Spinal cord (tissue), 9 donors: ENCODE measurements at regions not wholly inside any gene's neighbourhood (a gene's known extent, or its start where the extent isn't known, plus 50 kb on each side); places are given as distances from the start of the nearest gene placed in this dataset.

ENCODE experiments used
- DNase-seq, 6 donors: peaks; one replicate each; pipeline versions ENCODE4 v3.0.0 to v3.0.0-alpha.2; 2013 to 2015; ENCODE audit warnings: low spot score in 6 of 6, low read depth in 4 of 6
- H3K27ac ChIP-seq: one replicate; pipeline ENCODE4 v1.5.1; 2013; ENCODE audit warnings: low read depth, low read length, control low read depth
- H3K27me3 ChIP-seq: one replicate; pipeline ENCODE4 v1.6.1; 2013; ENCODE audit warnings: low read length; ENCODE audit not compliant: control insufficient read depth, insufficient read depth
- H3K36me3 ChIP-seq: one replicate; pipeline ENCODE4 v1.6.1; 2013; ENCODE audit warnings: low read length; ENCODE audit not compliant: control insufficient read depth, insufficient read depth
- H3K4me1 ChIP-seq: one replicate; pipeline ENCODE4 v1.6.1; 2013; ENCODE audit warnings: low read length; ENCODE audit not compliant: control insufficient read depth, insufficient read depth
- H3K4me3 ChIP-seq: one replicate; pipeline ENCODE4 v1.5.1; 2013; ENCODE audit warnings: low read depth, low read length, control low read depth
- H3K9me3 ChIP-seq: one replicate; pipeline ENCODE4 v1.6.1; 2013; ENCODE audit warnings: low read length; ENCODE audit not compliant: control insufficient read depth, insufficient read depth
- WGBS: methylation state at CpG from one replicate; pipeline ENCODE4 v1.1.5; 2013; ENCODE audit warnings: missing lambda C conversion rate; ENCODE audit not compliant: insufficient coverage; 5-methylcytosine and 5-hydroxymethylcytosine counted together
- donor health status: healthy.

- H3K27me3 ChIP-seq = no peaks in the 10 kb centered on the region
- no peak overlapping the region for H3K4me3 ChIP-seq
- no peak overlapping the region for H3K27ac ChIP-seq
- 93% methylated on average over 8 of the region's 12 CpGs for WGBS
- H3K36me3 ChIP-seq = no peaks in the 10 kb centered on the region
- DNase-seq = no peak
- H3K9me3 ChIP-seq = peaks cover 3% of the 10 kb centered on the region
- H3K4me1 ChIP-seq = peaks cover 8% of the 10 kb centered on the region
Measured at GRCh38 chr15:31856581-31856980, 173.7 kb upstream of the CHRNA7 start.

- Histone ChIP-seq H3K27me3 (no peaks in the 10 kb centered on the region), H3K4me1 (peaks cover 8% of the 10 kb centered on the region), H3K4me3 (no peak overlapping the region), H3K36me3 (no peaks in the 10 kb centered on the region), H3K9me3 (peaks cover 3% of the 10 kb centered on the region), H3K27ac (no peak overlapping the region)
- WGBS = 58% methylated on average over 3 of the region's 6 CpGs
- DNase-seq = no peak
Measured at GRCh38 chr15:31857194-31857593, 173.1 kb upstream of the CHRNA7 start.

GRCh38 chr15:31858026-31858425 lies 172.3 kb upstream of the CHRNA7 start:
- Histone ChIP-seq H3K27me3 (no peaks in the 10 kb centered on the region), H3K27ac (no peak overlapping the region), H3K9me3 (peaks cover 3% of the 10 kb centered on the region), H3K4me1 (peaks cover 4% of the 10 kb centered on the region), H3K4me3 (no peak overlapping the region), H3K36me3 (no peaks in the 10 kb centered on the region)
- DNase-seq = no peak
- 89% methylated on average over 5 of the region's 6 CpGs for WGBS

- 94% methylated on average over 6 of the region's 6 CpGs for WGBS
- H3K36me3 ChIP-seq = no peaks in the 10 kb centered on the region
- no peaks in the 10 kb centered on the region for H3K27me3 ChIP-seq
- H3K9me3 ChIP-seq = peaks cover 1% of the 10 kb centered on the region
- no peak for DNase-seq
- peaks cover 13% of the 10 kb centered on the region for H3K4me1 ChIP-seq
- no peak overlapping the region for H3K4me3 ChIP-seq
- no peak overlapping the region for H3K27ac ChIP-seq
Measured at GRCh38 chr15:31866248-31866647, 164.1 kb upstream of the CHRNA7 start.

GRCh38 chr15:31867536-31868442 lies 162.5 kb upstream of the CHRNA7 start:
- Histone ChIP-seq H3K4me3 (no peak overlapping the region), H3K4me1 (peaks cover 13% of the 10 kb centered on the region), H3K27ac (no peak overlapping the region), H3K27me3 (no peaks in the 10 kb centered on the region), H3K9me3 (peaks cover 1% of the 10 kb centered on the region), H3K36me3 (no peaks in the 10 kb centered on the region)
- DNase-seq = peak in 4 of 6 donors; percentile 17 to 77 (median 54)
- 29% methylated on average over 20 of the region's 24 CpGs for WGBS

DNA sequence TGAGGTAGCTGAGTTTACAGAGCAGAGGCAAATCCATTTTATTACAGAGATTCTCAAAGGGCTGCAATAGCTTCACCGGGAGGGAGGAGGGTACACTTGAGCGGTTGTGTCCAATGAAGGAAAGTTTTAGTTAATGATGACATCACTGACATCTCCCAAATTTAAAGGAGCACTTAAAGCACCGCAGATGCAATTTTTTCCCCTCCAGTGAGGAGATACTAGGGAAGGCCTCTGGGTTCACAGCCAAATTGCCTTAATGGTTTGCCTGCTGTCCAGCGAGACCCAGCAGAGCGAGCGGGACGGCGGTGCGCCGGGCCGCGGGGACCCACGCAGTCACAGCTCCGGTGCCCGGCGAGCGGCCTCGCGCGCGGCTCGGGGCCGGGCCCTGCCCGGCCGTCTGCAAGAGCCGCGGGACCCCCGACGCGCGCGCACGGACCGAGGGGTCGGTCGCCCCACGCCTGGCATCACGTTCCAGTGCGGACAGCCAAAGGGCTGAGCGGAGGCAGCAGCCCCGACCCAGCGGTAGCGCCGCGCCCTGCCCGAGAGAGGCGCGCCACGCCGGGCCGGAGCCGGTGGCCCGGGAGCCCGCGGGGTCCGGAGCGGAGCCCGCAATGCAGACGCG lies 160.5 kb upstream of the CHRNA7 start:
- peak in 4 of 6 donors; percentile 28 to 84 (median 46) for DNase-seq
- H3K4me3 ChIP-seq = peak overlapping the region; percentile 46
- H3K4me1 ChIP-seq = peaks cover 13% of the 10 kb centered on the region
- H3K27ac ChIP-seq = no peak overlapping the region
- WGBS = under 1% methylated on average over 57 of the region's 60 CpGs
- H3K27me3 ChIP-seq = no peaks in the 10 kb centered on the region
- no peaks in the 10 kb centered on the region for H3K9me3 ChIP-seq
- no peaks in the 10 kb centered on the region for H3K36me3 ChIP-seq

- DNase-seq = peak; percentile 78 to 97 (median 85)
- peaks cover 13% of the 10 kb centered on the region for H3K4me1 ChIP-seq
- 1% methylated on average over 122 of the region's 122 CpGs for WGBS
- H3K9me3 ChIP-seq = no peaks in the 10 kb centered on the region
- H3K27ac ChIP-seq = peak within 1 kb of the TSS; percentile 86
- H3K36me3 ChIP-seq = no peaks in the 10 kb centered on the region
- H3K27me3 ChIP-seq = no peaks in the 10 kb centered on the region
- peak within 1 kb of the TSS; percentile 66 for H3K4me3 ChIP-seq
Measured at GRCh38 chr15:31870328-31871165, 159.8 kb upstream of the CHRNA7 start, which contains the start of gene OTUD7A. Gene OTUD7A, minus strand, starts transcription at chr15:31870673.

- peak overlapping the region; percentile 86 for H3K27ac ChIP-seq
- WGBS = 16% methylated on average over 5 of the region's 14 CpGs
Measured at GRCh38 chr15:31871166-31871886, 159.0 kb upstream of the CHRNA7 start.

GRCh38 chr15:31871887-31872281 lies 158.4 kb upstream of the CHRNA7 start:
- H3K4me3 ChIP-seq = no peak overlapping the region
- no peak overlapping the region for H3K27ac ChIP-seq
- H3K4me1 ChIP-seq = peaks cover 13% of the 10 kb centered on the region
- H3K36me3 ChIP-seq = no peaks in the 10 kb centered on the region
- no peaks in the 10 kb centered on the region for H3K9me3 ChIP-seq
- no peaks in the 10 kb centered on the region for H3K27me3 ChIP-seq
- no peak for DNase-seq
- WGBS = no CpG with 5 or more reads among the region's 6 CpGs

More at GRCh38 chr15:31871166-31871886, 159.0 kb upstream of the CHRNA7 start:
- Histone ChIP-seq H3K36me3 (no peaks in the 10 kb centered on the region), H3K4me3 (peak overlapping the region; percentile 66), H3K27me3 (no peaks in the 10 kb centered on the region), H3K4me1 (peaks cover 13% of the 10 kb centered on the region), H3K9me3 (no peaks in the 10 kb centered on the region)
- peak in 1 of 6 donors; percentile 34 for DNase-seq
